GM21825 (cell line): ENCODE measurements at regions not wholly inside any gene's neighbourhood (a gene's known extent, or its start where the extent isn't known, plus 50 kb on each side); places are given as distances from the start of the nearest gene placed in this dataset.
"Not testable (repeated sequence)": the region's sequence is repeated elsewhere in the genome, so short reads cannot be mapped to it uniquely, and the experiment has no call there.

Experiments used
- ATAC-seq: cut with Tn5 transposase; IDR thresholded peaks from one replicate; pipeline ENCODE4 v1.9.1; 2021; ENCODE audit warnings: mild to moderate bottlenecking, moderate library complexity; ENCODE audit not compliant: unreplicated experiment

- no peak for ATAC-seq
Measured at GRCh38 chr4:12403175-12403574, 974.5 kb upstream of the HS3ST1 start.

- ATAC-seq = no peak
Measured at GRCh38 chr4:12399781-12400180, 971.1 kb upstream of the HS3ST1 start.

- no peak for ATAC-seq
Measured at GRCh38 chr4:12393631-12394262, 965.1 kb upstream of the HS3ST1 start.

GRCh38 chr4:12389604-12390003 is 960.9 kb upstream of the HS3ST1 start:
- no peak for ATAC-seq

GRCh38 chr4:12382567-12382966 is 953.9 kb upstream of the HS3ST1 start:
- no peak for ATAC-seq

- no peak for ATAC-seq
Measured at GRCh38 chr4:12379191-12379590, 950.5 kb upstream of the HS3ST1 start.

- ATAC-seq = no peak
Measured at GRCh38 chr4:12375805-12376204, 947.1 kb upstream of the HS3ST1 start.

GRCh38 chr4:12365869-12366268 is 937.2 kb upstream of the HS3ST1 start:
- ATAC-seq = not testable (repeated sequence)

- ATAC-seq = no peak
Measured at GRCh38 chr4:12360391-12360790, 931.7 kb upstream of the HS3ST1 start.

- ATAC-seq = no peak
Measured at GRCh38 chr4:12359420-12359819, 930.7 kb upstream of the HS3ST1 start.

GRCh38 chr4:12333083-12333482 is 904.4 kb upstream of the HS3ST1 start:
- not testable (repeated sequence) for ATAC-seq

- ATAC-seq = no peak
Measured at GRCh38 chr4:12324965-12325364, 896.3 kb upstream of the HS3ST1 start.

- ATAC-seq = no peak
Measured at GRCh38 chr4:12319765-12320164, 891.1 kb upstream of the HS3ST1 start.

GRCh38 chr4:12304905-12305304 is 876.2 kb upstream of the HS3ST1 start:
- no peak for ATAC-seq

- no peak for ATAC-seq
Measured at GRCh38 chr4:12296366-12296765, 867.7 kb upstream of the HS3ST1 start.

GRCh38 chr4:12293906-12294525 is 865.3 kb upstream of the HS3ST1 start:
- ATAC-seq = no peak

GRCh38 chr4:12286351-12286750 is 857.7 kb upstream of the HS3ST1 start:
- ATAC-seq = no peak

GRCh38 chr4:12270546-12270945 is 841.9 kb upstream of the HS3ST1 start:
- ATAC-seq = no peak

GRCh38 chr4:12265554-12265953 is 836.9 kb upstream of the HS3ST1 start:
- ATAC-seq = no peak

- no peak for ATAC-seq
Measured at GRCh38 chr4:12260453-12260852, 831.8 kb upstream of the HS3ST1 start.

GRCh38 chr4:12244973-12245372 is 816.3 kb upstream of the HS3ST1 start:
- ATAC-seq = no peak

GRCh38 chr4:12242354-12242753 is 813.7 kb upstream of the HS3ST1 start:
- ATAC-seq = no peak
